ENCODE measurements at regions not wholly inside any gene's neighbourhood (a gene's known extent, or its start where the extent isn't known, plus 50 kb on each side); places are given as distances from the start of the nearest gene placed in this dataset.

DNA sequence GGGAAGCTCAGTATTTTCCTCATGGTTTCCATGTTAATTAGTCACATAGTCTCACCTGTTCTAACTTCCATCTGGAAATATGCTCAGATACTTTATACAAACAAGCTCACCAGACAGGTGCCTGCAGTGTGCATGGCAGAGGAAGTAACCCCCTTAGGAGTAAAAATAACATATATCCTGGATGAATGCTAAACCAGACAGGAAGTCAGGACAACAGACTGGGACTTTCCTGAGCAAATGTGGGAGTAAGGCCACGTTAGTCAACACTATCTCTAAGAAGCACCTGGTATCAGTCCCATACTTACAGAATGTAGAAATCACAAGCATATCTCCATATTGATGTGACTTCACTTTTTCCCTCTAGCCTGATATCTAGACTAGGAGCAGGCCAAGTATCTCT, 128.4 kb downstream of the SEC61B start:
- Histone ChIP-seq H3K27me3 (ENCODE audit: insufficient read depth, poor library complexity, severe bottlenecking) (no peaks in the 10 kb centered on the region), H3K27ac (replicated peaks) (no peak overlapping the region), H3K4me3 (replicated peaks; ENCODE audit: insufficient read depth, low read length) (no peak overlapping the region)
- TF ChIP-seq GABPA (IDR thresholded peaks at IDR 0.05; ENCODE audit: low read depth) (no peak), POLR2AphosphoS5 (IDR thresholded peaks at IDR 0.05; ENCODE audit: low read depth) (no peak), SPI1 (IDR thresholded peaks at IDR 0.05; ENCODE audit: borderline replicate concordance, low read depth) (no peak)
- TF ChIP-seq, protein P1, sequence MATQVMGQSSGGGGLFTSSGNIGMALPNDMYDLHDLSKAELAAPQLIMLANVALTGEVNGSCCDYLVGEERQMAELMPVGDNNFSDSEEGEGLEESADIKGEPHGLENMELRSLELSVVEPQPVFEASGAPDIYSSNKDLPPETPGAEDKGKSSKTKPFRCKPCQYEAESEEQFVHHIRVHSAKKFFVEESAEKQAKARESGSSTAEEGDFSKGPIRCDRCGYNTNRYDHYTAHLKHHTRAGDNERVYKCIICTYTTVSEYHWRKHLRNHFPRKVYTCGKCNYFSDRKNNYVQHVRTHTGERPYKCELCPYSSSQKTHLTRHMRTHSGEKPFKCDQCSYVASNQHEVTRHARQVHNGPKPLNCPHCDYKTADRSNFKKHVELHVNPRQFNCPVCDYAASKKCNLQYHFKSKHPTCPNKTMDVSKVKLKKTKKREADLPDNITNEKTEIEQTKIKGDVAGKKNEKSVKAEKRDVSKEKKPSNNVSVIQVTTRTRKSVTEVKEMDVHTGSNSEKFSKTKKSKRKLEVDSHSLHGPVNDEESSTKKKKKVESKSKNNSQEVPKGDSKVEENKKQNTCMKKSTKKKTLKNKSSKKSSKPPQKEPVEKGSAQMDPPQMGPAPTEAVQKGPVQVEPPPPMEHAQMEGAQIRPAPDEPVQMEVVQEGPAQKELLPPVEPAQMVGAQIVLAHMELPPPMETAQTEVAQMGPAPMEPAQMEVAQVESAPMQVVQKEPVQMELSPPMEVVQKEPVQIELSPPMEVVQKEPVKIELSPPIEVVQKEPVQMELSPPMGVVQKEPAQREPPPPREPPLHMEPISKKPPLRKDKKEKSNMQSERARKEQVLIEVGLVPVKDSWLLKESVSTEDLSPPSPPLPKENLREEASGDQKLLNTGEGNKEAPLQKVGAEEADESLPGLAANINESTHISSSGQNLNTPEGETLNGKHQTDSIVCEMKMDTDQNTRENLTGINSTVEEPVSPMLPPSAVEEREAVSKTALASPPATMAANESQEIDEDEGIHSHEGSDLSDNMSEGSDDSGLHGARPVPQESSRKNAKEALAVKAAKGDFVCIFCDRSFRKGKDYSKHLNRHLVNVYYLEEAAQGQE (IDR thresholded peaks at IDR 0.05; ENCODE audit: insufficient replicate concordance, low read depth), result no peak
- TF ChIP-seq, protein P2, sequence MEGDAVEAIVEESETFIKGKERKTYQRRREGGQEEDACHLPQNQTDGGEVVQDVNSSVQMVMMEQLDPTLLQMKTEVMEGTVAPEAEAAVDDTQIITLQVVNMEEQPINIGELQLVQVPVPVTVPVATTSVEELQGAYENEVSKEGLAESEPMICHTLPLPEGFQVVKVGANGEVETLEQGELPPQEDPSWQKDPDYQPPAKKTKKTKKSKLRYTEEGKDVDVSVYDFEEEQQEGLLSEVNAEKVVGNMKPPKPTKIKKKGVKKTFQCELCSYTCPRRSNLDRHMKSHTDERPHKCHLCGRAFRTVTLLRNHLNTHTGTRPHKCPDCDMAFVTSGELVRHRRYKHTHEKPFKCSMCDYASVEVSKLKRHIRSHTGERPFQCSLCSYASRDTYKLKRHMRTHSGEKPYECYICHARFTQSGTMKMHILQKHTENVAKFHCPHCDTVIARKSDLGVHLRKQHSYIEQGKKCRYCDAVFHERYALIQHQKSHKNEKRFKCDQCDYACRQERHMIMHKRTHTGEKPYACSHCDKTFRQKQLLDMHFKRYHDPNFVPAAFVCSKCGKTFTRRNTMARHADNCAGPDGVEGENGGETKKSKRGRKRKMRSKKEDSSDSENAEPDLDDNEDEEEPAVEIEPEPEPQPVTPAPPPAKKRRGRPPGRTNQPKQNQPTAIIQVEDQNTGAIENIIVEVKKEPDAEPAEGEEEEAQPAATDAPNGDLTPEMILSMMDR (IDR thresholded peaks at IDR 0.05; ENCODE audit: insufficient read depth, low read length), result no peak
- no peak for DNase-seq (ENCODE audit: low read depth in 1 of 2, low spot score in 1 of 2)

DNA sequence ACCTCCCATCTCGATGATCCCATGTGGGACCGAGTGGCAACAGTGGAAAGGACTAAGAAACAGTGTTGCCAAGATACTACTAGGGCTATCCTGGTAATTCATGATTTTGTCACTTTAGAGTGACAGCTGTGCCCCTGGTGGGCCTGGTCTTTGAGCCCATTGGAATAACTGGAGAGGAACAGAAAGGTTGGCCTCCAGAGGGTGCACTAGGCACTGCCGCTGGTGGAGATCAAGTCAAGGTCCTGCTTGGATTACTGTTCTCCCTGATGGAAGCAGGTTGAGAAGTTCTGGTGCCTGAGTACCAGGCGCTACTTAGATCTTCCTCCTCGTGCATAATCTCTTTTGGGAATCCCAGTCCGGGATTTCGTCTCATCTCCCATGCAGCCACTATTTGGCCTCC, 129.6 kb downstream of the SEC61B start:
- H3K27me3 ChIP-seq (ENCODE audit: insufficient read depth, poor library complexity, severe bottlenecking), result no peaks in the 10 kb centered on the region
- TF ChIP-seq, protein P2 (IDR thresholded peaks at IDR 0.05; ENCODE audit: insufficient read depth, low read length), result no peak
- no peak for TF ChIP-seq POLR2AphosphoS5 (IDR thresholded peaks at IDR 0.05; ENCODE audit: low read depth)
- H3K27ac ChIP-seq (replicated peaks), result no peak overlapping the region
- H3K4me3 ChIP-seq (replicated peaks; ENCODE audit: insufficient read depth, low read length), result no peak overlapping the region
- no peak for DNase-seq (ENCODE audit: low read depth in 1 of 2, low spot score in 1 of 2)

DNA sequence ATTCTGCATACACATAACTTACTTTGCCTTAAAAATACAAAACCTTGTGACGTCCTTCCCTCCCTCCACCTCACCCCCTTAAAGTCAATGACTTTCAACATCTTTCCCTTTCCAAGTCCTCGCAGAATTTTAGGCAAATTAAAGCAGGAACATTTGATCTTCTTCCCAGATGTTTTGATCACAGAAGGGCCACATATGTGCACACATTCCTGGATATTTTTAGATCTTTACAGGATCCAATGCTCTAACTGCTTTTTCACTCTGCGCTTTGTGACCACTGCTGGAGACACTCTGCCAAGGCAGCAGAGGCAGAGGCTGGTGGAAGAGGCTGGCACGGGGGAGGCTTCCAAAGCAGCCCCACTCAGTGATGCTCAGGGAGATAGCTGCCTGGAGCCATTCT, 130.7 kb downstream of the SEC61B start:
- H3K27ac ChIP-seq (replicated peaks), result no peak overlapping the region
- DNase-seq (ENCODE audit: low read depth in 1 of 2, low spot score in 1 of 2), result no peak
- H3K4me3 ChIP-seq (replicated peaks; ENCODE audit: insufficient read depth, low read length), result no peak overlapping the region
- TF ChIP-seq, protein P1 (IDR thresholded peaks at IDR 0.05; ENCODE audit: insufficient replicate concordance, low read depth), result no peak
- TF ChIP-seq SPI1 (IDR thresholded peaks at IDR 0.05; ENCODE audit: borderline replicate concordance, low read depth), result no peak
- TF ChIP-seq GABPA (IDR thresholded peaks at IDR 0.05; ENCODE audit: low read depth), result no peak
- no peak for TF ChIP-seq POLR2AphosphoS5 (IDR thresholded peaks at IDR 0.05; ENCODE audit: low read depth)
- no peaks in the 10 kb centered on the region for H3K27me3 ChIP-seq (ENCODE audit: insufficient read depth, poor library complexity, severe bottlenecking)

DNA sequence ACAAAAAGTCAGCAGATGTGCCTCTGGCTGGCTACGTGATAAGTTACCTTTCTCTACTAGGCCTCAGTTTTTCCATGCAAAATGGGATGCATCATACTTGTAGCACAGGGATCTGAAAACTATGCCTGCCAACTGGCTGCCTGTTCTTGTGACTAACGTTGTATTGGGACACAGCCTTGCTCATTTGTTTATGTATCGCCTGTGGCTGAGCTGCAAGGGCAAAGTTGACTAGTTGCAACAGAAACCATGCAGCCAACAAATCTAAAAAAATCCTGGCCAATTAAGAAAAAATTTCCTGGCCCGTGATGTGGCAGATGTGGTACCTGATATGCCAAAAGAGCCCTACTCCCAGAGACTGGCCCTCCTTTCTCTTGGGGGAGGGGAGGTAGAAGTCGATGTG, 131.3 kb downstream of the SEC61B start:
- no peak for DNase-seq (ENCODE audit: low read depth in 1 of 2, low spot score in 1 of 2)
- Histone ChIP-seq H3K4me3 (replicated peaks; ENCODE audit: insufficient read depth, low read length) (no peak overlapping the region), H3K27me3 (ENCODE audit: insufficient read depth, poor library complexity, severe bottlenecking) (no peaks in the 10 kb centered on the region), H3K27ac (replicated peaks) (no peak overlapping the region)
- TF ChIP-seq POLR2AphosphoS5 (IDR thresholded peaks at IDR 0.05; ENCODE audit: low read depth) (no peak), GABPA (IDR thresholded peaks at IDR 0.05; ENCODE audit: low read depth) (no peak), SPI1 (IDR thresholded peaks at IDR 0.05; ENCODE audit: borderline replicate concordance, low read depth) (no peak)
- TF ChIP-seq, protein P2 (IDR thresholded peaks at IDR 0.05; ENCODE audit: insufficient read depth, low read length), result no peak
- TF ChIP-seq, protein P1 (IDR thresholded peaks at IDR 0.05; ENCODE audit: insufficient replicate concordance, low read depth), result no peak

Data from HL-60 (cell line).